WTC11 (cell line): ENCODE measurements at regions not wholly inside any gene's neighbourhood (a gene's known extent, or its start where the extent isn't known, plus 50 kb on each side); places are given as distances from the start of the nearest gene placed in this dataset.

ENCODE experiments used
- JAZF1 ChIP-seq: fragments of 250-450 bp; sonication (Bioruptor Pico); IDR thresholded peaks from 2 replicates; pipeline ENCODE4 v1.9.0; 2021; ENCODE audit warnings: moderate library complexity, mild to moderate bottlenecking, inconsistent platforms
- JUN ChIP-seq: sonication (generic); formaldehyde crosslinking; IDR thresholded peaks from 2 replicates; pipeline ENCODE4 v1.8.0; 2023; ENCODE audit warnings: mild to moderate bottlenecking, missing genetic modification reagents
- NFE2L1 ChIP-seq: sonication (generic); formaldehyde crosslinking; IDR thresholded peaks from 2 replicates; pipeline ENCODE4 v1.8.1; 2023; ENCODE audit warnings: missing genetic modification reagents
- ZBTB21 ChIP-seq: sonication (generic); formaldehyde crosslinking; IDR thresholded peaks from 2 replicates; pipeline ENCODE4 v1.8.1; 2023; ENCODE audit warnings: mild to moderate bottlenecking, missing genetic modification reagents, borderline replicate concordance
- ZNF138 ChIP-seq: sonication (generic); formaldehyde crosslinking; conservative IDR thresholded peaks from 2 replicates; pipeline ENCODE4 v1.8.1; 2022; ENCODE audit warnings: mild to moderate bottlenecking, moderate library complexity, missing genetic modification reagents
- TF ChIP-seq, protein P1 (sequence below): fragments of 200-600 bp; IDR thresholded peaks from 2 replicates; pipeline ENCODE4 v1.8.0; 2022; ENCODE audit warnings: antibody characterized with exemption
- TF ChIP-seq, protein P2 (sequence below): fragments of 250-450 bp; sonication (Bioruptor Pico); IDR thresholded peaks from 2 replicates; pipeline ENCODE4 v2.1.2; 2022; ENCODE audit warnings: mild to moderate bottlenecking, moderate library complexity
- TF ChIP-seq, protein P3 (sequence below): sonication (generic); formaldehyde crosslinking; IDR thresholded peaks from 2 replicates; pipeline ENCODE4 v1.8.0; 2022; ENCODE audit warnings: mild to moderate bottlenecking, missing genetic modification reagents
- TF ChIP-seq, protein P4 (sequence below): sonication (generic); formaldehyde crosslinking; IDR thresholded peaks from 2 replicates; pipeline ENCODE4 v1.8.0; 2022; ENCODE audit warnings: missing genetic modification reagents
- TF ChIP-seq, protein P5 (sequence below): sonication (generic); formaldehyde crosslinking; IDR thresholded peaks from 2 replicates; pipeline ENCODE4 v1.8.0; 2022; ENCODE audit warnings: mild to moderate bottlenecking, missing genetic modification reagents
- TF ChIP-seq, protein P6 (sequence below): sonication (generic); formaldehyde crosslinking; IDR thresholded peaks from 2 replicates; pipeline ENCODE4 v1.8.1; 2023; ENCODE audit warnings: mild to moderate bottlenecking, missing genetic modification reagents, moderate library complexity
- TF ChIP-seq, protein P7 (sequence below): sonication (generic); formaldehyde crosslinking; IDR thresholded peaks from 2 replicates; pipeline ENCODE4 v1.8.1; 2023; ENCODE audit warnings: mild to moderate bottlenecking, moderate library complexity, missing genetic modification reagents
- TF ChIP-seq, protein P8 (sequence below): sonication (generic); formaldehyde crosslinking; IDR thresholded peaks from 2 replicates; pipeline ENCODE4 v1.8.1; 2023; ENCODE audit warnings: mild to moderate bottlenecking, missing genetic modification reagents, borderline replicate concordance

DNA sequence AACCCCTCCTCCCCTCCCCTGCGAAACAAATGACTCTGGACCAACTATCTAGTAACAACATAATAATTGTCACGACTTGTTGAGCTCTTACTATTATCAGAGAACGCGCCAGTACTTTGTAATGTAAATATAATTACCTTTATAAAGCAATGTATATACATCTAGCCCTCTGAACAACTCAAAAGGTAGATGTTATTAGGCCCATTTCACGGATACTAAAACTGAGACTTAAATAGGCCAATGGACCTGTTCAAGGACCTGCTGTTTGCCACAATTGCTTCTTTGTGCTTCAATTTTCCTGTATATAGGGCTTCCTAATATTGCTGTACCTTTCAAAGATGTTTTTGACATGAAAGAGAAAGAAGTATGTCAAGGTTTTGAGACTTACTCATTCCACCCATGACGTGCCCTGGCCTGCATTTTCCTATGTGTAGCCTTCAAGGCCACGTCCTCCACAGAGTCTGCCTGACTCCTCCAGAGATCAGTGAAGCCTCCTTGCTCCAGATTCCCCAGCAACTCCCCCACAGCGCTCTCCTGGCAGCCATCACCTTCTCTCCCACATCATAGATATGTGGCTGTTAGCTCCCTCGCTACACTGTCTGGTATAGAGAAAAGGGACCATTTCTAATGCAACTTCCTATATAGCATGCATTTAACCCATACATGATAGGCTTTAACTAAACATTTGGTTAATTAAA lies 156.6 kb downstream of the SKIDA1 start:
- TF ChIP-seq NFE2L1 (CRISPR knock-in tag) (no peak), ZNF138 (no peak), ZBTB21 (CRISPR knock-in tag) (no peak), JUN (CRISPR knock-in tag) (no peak), JAZF1 (CRISPR knock-in tag) (no peak)
- TF ChIP-seq, protein P1, sequence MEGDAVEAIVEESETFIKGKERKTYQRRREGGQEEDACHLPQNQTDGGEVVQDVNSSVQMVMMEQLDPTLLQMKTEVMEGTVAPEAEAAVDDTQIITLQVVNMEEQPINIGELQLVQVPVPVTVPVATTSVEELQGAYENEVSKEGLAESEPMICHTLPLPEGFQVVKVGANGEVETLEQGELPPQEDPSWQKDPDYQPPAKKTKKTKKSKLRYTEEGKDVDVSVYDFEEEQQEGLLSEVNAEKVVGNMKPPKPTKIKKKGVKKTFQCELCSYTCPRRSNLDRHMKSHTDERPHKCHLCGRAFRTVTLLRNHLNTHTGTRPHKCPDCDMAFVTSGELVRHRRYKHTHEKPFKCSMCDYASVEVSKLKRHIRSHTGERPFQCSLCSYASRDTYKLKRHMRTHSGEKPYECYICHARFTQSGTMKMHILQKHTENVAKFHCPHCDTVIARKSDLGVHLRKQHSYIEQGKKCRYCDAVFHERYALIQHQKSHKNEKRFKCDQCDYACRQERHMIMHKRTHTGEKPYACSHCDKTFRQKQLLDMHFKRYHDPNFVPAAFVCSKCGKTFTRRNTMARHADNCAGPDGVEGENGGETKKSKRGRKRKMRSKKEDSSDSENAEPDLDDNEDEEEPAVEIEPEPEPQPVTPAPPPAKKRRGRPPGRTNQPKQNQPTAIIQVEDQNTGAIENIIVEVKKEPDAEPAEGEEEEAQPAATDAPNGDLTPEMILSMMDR: no peak
- TF ChIP-seq, protein P2, sequence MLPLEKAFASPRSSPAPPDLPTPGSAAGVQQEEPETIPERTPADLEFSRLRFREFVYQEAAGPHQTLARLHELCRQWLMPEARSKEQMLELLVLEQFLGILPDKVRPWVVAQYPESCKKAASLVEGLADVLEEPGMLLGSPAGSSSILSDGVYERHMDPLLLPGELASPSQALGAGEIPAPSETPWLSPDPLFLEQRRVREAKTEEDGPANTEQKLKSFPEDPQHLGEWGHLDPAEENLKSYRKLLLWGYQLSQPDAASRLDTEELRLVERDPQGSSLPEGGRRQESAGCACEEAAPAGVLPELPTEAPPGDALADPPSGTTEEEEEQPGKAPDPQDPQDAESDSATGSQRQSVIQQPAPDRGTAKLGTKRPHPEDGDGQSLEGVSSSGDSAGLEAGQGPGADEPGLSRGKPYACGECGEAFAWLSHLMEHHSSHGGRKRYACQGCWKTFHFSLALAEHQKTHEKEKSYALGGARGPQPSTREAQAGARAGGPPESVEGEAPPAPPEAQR (CRISPR knock-in tag): no peak
- TF ChIP-seq, protein P3, sequence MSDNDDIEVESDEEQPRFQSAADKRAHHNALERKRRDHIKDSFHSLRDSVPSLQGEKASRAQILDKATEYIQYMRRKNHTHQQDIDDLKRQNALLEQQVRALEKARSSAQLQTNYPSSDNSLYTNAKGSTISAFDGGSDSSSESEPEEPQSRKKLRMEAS (CRISPR knock-in tag): no peak
- TF ChIP-seq, protein P4, sequence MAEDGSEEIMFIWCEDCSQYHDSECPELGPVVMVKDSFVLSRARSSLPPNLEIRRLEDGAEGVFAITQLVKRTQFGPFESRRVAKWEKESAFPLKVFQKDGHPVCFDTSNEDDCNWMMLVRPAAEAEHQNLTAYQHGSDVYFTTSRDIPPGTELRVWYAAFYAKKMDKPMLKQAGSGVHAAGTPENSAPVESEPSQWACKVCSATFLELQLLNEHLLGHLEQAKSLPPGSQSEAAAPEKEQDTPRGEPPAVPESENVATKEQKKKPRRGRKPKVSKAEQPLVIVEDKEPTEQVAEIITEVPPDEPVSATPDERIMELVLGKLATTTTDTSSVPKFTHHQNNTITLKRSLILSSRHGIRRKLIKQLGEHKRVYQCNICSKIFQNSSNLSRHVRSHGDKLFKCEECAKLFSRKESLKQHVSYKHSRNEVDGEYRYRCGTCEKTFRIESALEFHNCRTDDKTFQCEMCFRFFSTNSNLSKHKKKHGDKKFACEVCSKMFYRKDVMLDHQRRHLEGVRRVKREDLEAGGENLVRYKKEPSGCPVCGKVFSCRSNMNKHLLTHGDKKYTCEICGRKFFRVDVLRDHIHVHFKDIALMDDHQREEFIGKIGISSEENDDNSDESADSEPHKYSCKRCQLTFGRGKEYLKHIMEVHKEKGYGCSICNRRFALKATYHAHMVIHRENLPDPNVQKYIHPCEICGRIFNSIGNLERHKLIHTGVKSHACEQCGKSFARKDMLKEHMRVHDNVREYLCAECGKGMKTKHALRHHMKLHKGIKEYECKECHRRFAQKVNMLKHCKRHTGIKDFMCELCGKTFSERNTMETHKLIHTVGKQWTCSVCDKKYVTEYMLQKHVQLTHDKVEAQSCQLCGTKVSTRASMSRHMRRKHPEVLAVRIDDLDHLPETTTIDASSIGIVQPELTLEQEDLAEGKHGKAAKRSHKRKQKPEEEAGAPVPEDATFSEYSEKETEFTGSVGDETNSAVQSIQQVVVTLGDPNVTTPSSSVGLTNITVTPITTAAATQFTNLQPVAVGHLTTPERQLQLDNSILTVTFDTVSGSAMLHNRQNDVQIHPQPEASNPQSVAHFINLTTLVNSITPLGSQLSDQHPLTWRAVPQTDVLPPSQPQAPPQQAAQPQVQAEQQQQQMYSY (CRISPR knock-in tag): no peak
- TF ChIP-seq, protein P5, sequence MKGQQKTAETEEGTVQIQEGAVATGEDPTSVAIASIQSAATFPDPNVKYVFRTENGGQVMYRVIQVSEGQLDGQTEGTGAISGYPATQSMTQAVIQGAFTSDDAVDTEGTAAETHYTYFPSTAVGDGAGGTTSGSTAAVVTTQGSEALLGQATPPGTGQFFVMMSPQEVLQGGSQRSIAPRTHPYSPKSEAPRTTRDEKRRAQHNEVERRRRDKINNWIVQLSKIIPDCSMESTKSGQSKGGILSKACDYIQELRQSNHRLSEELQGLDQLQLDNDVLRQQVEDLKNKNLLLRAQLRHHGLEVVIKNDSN: no peak
- TF ChIP-seq, protein P6, sequence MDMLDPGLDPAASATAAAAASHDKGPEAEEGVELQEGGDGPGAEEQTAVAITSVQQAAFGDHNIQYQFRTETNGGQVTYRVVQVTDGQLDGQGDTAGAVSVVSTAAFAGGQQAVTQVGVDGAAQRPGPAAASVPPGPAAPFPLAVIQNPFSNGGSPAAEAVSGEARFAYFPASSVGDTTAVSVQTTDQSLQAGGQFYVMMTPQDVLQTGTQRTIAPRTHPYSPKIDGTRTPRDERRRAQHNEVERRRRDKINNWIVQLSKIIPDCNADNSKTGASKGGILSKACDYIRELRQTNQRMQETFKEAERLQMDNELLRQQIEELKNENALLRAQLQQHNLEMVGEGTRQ (CRISPR knock-in tag): no peak
- TF ChIP-seq, protein P7, sequence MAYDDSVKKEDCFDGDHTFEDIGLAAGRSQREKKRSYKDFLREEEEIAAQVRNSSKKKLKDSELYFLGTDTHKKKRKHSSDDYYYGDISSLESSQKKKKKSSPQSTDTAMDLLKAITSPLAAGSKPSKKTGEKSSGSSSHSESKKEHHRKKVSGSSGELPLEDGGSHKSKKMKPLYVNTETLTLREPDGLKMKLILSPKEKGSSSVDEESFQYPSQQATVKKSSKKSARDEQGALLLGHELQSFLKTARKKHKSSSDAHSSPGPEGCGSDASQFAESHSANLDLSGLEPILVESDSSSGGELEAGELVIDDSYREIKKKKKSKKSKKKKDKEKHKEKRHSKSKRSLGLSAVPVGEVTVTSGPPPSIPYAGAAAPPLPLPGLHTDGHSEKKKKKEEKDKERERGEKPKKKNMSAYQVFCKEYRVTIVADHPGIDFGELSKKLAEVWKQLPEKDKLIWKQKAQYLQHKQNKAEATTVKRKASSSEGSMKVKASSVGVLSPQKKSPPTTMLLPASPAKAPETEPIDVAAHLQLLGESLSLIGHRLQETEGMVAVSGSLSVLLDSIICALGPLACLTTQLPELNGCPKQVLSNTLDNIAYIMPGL (CRISPR knock-in tag): no peak
- TF ChIP-seq, protein P8, sequence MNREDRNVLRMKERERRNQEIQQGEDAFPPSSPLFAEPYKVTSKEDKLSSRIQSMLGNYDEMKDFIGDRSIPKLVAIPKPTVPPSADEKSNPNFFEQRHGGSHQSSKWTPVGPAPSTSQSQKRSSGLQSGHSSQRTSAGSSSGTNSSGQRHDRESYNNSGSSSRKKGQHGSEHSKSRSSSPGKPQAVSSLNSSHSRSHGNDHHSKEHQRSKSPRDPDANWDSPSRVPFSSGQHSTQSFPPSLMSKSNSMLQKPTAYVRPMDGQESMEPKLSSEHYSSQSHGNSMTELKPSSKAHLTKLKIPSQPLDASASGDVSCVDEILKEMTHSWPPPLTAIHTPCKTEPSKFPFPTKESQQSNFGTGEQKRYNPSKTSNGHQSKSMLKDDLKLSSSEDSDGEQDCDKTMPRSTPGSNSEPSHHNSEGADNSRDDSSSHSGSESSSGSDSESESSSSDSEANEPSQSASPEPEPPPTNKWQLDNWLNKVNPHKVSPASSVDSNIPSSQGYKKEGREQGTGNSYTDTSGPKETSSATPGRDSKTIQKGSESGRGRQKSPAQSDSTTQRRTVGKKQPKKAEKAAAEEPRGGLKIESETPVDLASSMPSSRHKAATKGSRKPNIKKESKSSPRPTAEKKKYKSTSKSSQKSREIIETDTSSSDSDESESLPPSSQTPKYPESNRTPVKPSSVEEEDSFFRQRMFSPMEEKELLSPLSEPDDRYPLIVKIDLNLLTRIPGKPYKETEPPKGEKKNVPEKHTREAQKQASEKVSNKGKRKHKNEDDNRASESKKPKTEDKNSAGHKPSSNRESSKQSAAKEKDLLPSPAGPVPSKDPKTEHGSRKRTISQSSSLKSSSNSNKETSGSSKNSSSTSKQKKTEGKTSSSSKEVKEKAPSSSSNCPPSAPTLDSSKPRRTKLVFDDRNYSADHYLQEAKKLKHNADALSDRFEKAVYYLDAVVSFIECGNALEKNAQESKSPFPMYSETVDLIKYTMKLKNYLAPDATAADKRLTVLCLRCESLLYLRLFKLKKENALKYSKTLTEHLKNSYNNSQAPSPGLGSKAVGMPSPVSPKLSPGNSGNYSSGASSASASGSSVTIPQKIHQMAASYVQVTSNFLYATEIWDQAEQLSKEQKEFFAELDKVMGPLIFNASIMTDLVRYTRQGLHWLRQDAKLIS: no peak
